ENCODE measurements at regions not wholly inside any gene's neighbourhood (a gene's known extent, or its start where the extent isn't known, plus 50 kb on each side); places are given as distances from the start of the nearest gene placed in this dataset.

GRCh38 chr13:107562203-107562602 lies 653.1 kb downstream of the LIG4 start:
- H3K36me3 Mint-ChIP-seq (ENCODE audit: low read depth), result no peaks in the 10 kb centered on the region
- DNase-seq, result peak; percentile 63
- H3K36me3 ChIP-seq (ENCODE audit: control insufficient read depth, insufficient read depth, low read length), result no peaks in the 10 kb centered on the region
- peak overlapping the region; percentile 0 for H3K27ac ChIP-seq (ENCODE audit: low read depth, low read length)
- H3K9ac ChIP-seq (ENCODE audit: extremely low read depth, low read length, poor library complexity, severe bottlenecking), result no peak overlapping the region
- no peak overlapping the region for H3K4me3 Mint-ChIP-seq
- peaks cover 46% of the 10 kb centered on the region for H3K4me1 Mint-ChIP-seq
- H3K27me3 Mint-ChIP-seq (ENCODE audit: insufficient read depth), result no peaks in the 10 kb centered on the region
- H3K4me3 ChIP-seq (ENCODE audit: low read length), result no peak overlapping the region
- 39 to 40% methylated on average over 3 to 5 of the region's 5 CpGs for WGBS, 2 experiments (ENCODE audit: insufficient coverage in 1 of 2, insufficient read length in 1 of 2)
- no peaks in the 10 kb centered on the region for H3K9me3 ChIP-seq (ENCODE audit: control insufficient read depth, low read length)
- no peaks in the 10 kb centered on the region for H3K9me3 Mint-ChIP-seq
- H3K27ac Mint-ChIP-seq, result no peak overlapping the region
- no peak for TF ChIP-seq CTCF (conservative IDR thresholded peaks at IDR 0.05)
- H3K4me1 ChIP-seq (ENCODE audit: control insufficient read depth, insufficient read depth, low read length), result peaks cover 16% of the 10 kb centered on the region
- H3K27me3 ChIP-seq (ENCODE audit: control insufficient read depth, insufficient read depth, low read length, poor library complexity, severe bottlenecking), result no peaks in the 10 kb centered on the region

GRCh38 chr13:107554460-107554859 lies 660.9 kb downstream of the LIG4 start:
- H3K27me3 Mint-ChIP-seq (ENCODE audit: insufficient read depth), result no peaks in the 10 kb centered on the region
- no peaks in the 10 kb centered on the region for H3K4me1 ChIP-seq (ENCODE audit: control insufficient read depth, insufficient read depth, low read length)

GRCh38 chr13:107553838-107554237 lies 661.5 kb downstream of the LIG4 start:
- H3K9me3 ChIP-seq (ENCODE audit: control insufficient read depth, low read length), result no peaks in the 10 kb centered on the region
- TF ChIP-seq CTCF (conservative IDR thresholded peaks at IDR 0.05), result no peak
- DNase-seq, result no peak
- no peak overlapping the region for H3K4me3 Mint-ChIP-seq
- H3K27me3 Mint-ChIP-seq (ENCODE audit: insufficient read depth), result no peaks in the 10 kb centered on the region
- no peak overlapping the region for H3K27ac ChIP-seq (ENCODE audit: low read depth, low read length)
- H3K36me3 Mint-ChIP-seq (ENCODE audit: low read depth), result no peaks in the 10 kb centered on the region
- no peaks in the 10 kb centered on the region for H3K9me3 Mint-ChIP-seq
- no peaks in the 10 kb centered on the region for H3K27me3 ChIP-seq (ENCODE audit: control insufficient read depth, insufficient read depth, low read length, poor library complexity, severe bottlenecking)
- WGBS, 2 experiments (ENCODE audit: insufficient coverage in 1 of 2, insufficient read length in 1 of 2), result 93 to 95% methylated on average over 7 of the region's 7 CpGs
- peaks cover 11% of the 10 kb centered on the region for H3K4me1 Mint-ChIP-seq
- no peak overlapping the region for H3K27ac Mint-ChIP-seq
- H3K9ac ChIP-seq (ENCODE audit: extremely low read depth, low read length, poor library complexity, severe bottlenecking), result no peak overlapping the region
- H3K4me3 ChIP-seq (ENCODE audit: low read length), result no peak overlapping the region
- no peaks in the 10 kb centered on the region for H3K36me3 ChIP-seq (ENCODE audit: control insufficient read depth, insufficient read depth, low read length)
- H3K4me1 ChIP-seq (ENCODE audit: control insufficient read depth, insufficient read depth, low read length), result no peaks in the 10 kb centered on the region

More at GRCh38 chr13:107554460-107554859, 660.9 kb downstream of the LIG4 start:
- DNase-seq, result no peak
- Histone ChIP-seq H3K4me3 (ENCODE audit: low read length) (no peak overlapping the region), H3K9me3 (ENCODE audit: control insufficient read depth, low read length) (no peaks in the 10 kb centered on the region), H3K27ac (ENCODE audit: low read depth, low read length) (no peak overlapping the region), H3K9ac (ENCODE audit: extremely low read depth, low read length, poor library complexity, severe bottlenecking) (no peak overlapping the region), H3K27me3 (ENCODE audit: control insufficient read depth, insufficient read depth, low read length, poor library complexity, severe bottlenecking) (no peaks in the 10 kb centered on the region), H3K36me3 (ENCODE audit: control insufficient read depth, insufficient read depth, low read length) (no peaks in the 10 kb centered on the region)
- no peak overlapping the region for H3K4me3 Mint-ChIP-seq
- H3K27ac Mint-ChIP-seq, result no peak overlapping the region
- H3K4me1 Mint-ChIP-seq, result peaks cover 11% of the 10 kb centered on the region
- no peak for TF ChIP-seq CTCF (conservative IDR thresholded peaks at IDR 0.05)
- H3K36me3 Mint-ChIP-seq (ENCODE audit: low read depth), result no peaks in the 10 kb centered on the region
- WGBS, 2 experiments (ENCODE audit: insufficient coverage in 1 of 2, insufficient read length in 1 of 2), result 93 to 94% methylated on average over 2 to 5 of the region's 5 CpGs
- H3K9me3 Mint-ChIP-seq, result no peaks in the 10 kb centered on the region
